ENCODE measurements at regions not wholly inside any gene's neighbourhood (a gene's known extent, or its start where the extent isn't known, plus 50 kb on each side); places are given as distances from the start of the nearest gene placed in this dataset.

DNA sequence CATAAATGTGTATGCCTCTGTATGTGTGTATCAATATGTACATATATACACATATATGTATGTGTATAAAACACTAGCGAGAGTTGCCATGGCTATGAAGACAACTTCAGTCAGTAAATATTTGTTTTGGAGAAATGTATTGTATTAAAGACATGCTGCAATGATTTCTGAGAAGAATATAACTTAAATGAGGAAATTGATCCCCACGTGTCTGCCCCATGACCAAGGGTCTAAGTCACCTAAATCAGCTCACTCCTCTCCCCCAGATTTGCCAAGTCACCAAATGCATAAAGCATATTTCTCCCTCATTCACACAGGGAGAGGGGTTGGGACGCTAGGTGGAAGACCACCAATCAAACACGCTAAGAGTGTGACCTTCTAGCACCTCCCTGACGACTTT is 58.3 kb upstream of the LYST start:
- TF ChIP-seq CTCF (IDR thresholded peaks at IDR 0.05) (no peak), POLR2AphosphoS5 (IDR thresholded peaks at IDR 0.05) (no peak), EP300 (IDR thresholded peaks at IDR 0.05; ENCODE audit: low read depth) (no peak)

Data from transverse colon (tissue), 4 donors.